ENCODE measurements at regions not wholly inside any gene's neighbourhood (a gene's known extent, or its start where the extent isn't known, plus 50 kb on each side); places are given as distances from the start of the nearest gene placed in this dataset.

- Histone ChIP-seq H3K4me2 (ENCODE audit: low read length) (no peak overlapping the region), H3K27me3 (ENCODE audit: control insufficient read depth, low read length) (no peaks in the 10 kb centered on the region), H4K20me1 (ENCODE audit: control insufficient read depth, insufficient read depth, low read depth, low read length) (no peaks in the 10 kb centered on the region), H3K4me3 (ENCODE audit: low read length) (no peak overlapping the region), H3K4me1 (ENCODE audit: control insufficient read depth, low read length) (peaks cover 11% of the 10 kb centered on the region), H3K9me2 (replicated peaks; ENCODE audit: control insufficient read depth, low read length) (no peaks in the 10 kb centered on the region), H3K9me3 (ENCODE audit: control insufficient read depth, insufficient read depth, low read length) (no peaks in the 10 kb centered on the region), H3K79me2 (ENCODE audit: control insufficient read depth, low read length) (no peaks in the 10 kb centered on the region), H3K36me3 (ENCODE audit: control insufficient read depth, low read length) (no peaks in the 10 kb centered on the region), H3K27ac (ENCODE audit: low read depth, low read length) (no peak overlapping the region), H3F3A (ENCODE audit: control insufficient read depth, insufficient read depth) (no peaks in the 10 kb centered on the region)
- TF ChIP-seq EZH2phosphoT487 (IDR thresholded peaks at IDR 0.05; ENCODE audit: borderline replicate concordance, low read length) (no peak), CTCF (IDR thresholded peaks at IDR 0.05; ENCODE audit: low read depth, low read length, poor library complexity, severe bottlenecking) (no peak)
These were observed 163.3 kb upstream of the MBNL1 start for GRCh38 chr3:152105446-152105845.

GRCh38 chr3:152109038-152109437 is 159.7 kb upstream of the MBNL1 start:
- Histone ChIP-seq H3K9me2 (replicated peaks; ENCODE audit: control insufficient read depth, low read length) (no peaks in the 10 kb centered on the region), H3K4me1 (ENCODE audit: control insufficient read depth, low read length) (peaks cover 11% of the 10 kb centered on the region), H3K4me2 (ENCODE audit: low read length) (no peak overlapping the region), H3K27me3 (ENCODE audit: control insufficient read depth, low read length) (no peaks in the 10 kb centered on the region), H3K4me3 (ENCODE audit: low read length) (no peak overlapping the region), H3F3A (ENCODE audit: control insufficient read depth, insufficient read depth) (no peaks in the 10 kb centered on the region), H3K9me3 (ENCODE audit: control insufficient read depth, insufficient read depth, low read length) (no peaks in the 10 kb centered on the region), H3K36me3 (ENCODE audit: control insufficient read depth, low read length) (no peaks in the 10 kb centered on the region), H4K20me1 (ENCODE audit: control insufficient read depth, insufficient read depth, low read depth, low read length) (no peaks in the 10 kb centered on the region), H3K79me2 (ENCODE audit: control insufficient read depth, low read length) (no peaks in the 10 kb centered on the region), H3K27ac (ENCODE audit: low read depth, low read length) (no peak overlapping the region)
- TF ChIP-seq CTCF (IDR thresholded peaks at IDR 0.05; ENCODE audit: low read depth, low read length, poor library complexity, severe bottlenecking) (no peak), EZH2phosphoT487 (IDR thresholded peaks at IDR 0.05; ENCODE audit: borderline replicate concordance, low read length) (no peak)

GRCh38 chr3:152113413-152113812 is 155.3 kb upstream of the MBNL1 start:
- no peaks in the 10 kb centered on the region for H3K79me2 ChIP-seq (ENCODE audit: control insufficient read depth, low read length)
- no peak overlapping the region for H3K4me3 ChIP-seq (ENCODE audit: low read length)
- no peaks in the 10 kb centered on the region for H3K9me2 ChIP-seq (replicated peaks; ENCODE audit: control insufficient read depth, low read length)
- H3K9me3 ChIP-seq (ENCODE audit: control insufficient read depth, insufficient read depth, low read length), result no peaks in the 10 kb centered on the region
- TF ChIP-seq EZH2phosphoT487 (IDR thresholded peaks at IDR 0.05; ENCODE audit: borderline replicate concordance, low read length) (no peak), CTCF (IDR thresholded peaks at IDR 0.05; ENCODE audit: low read depth, low read length, poor library complexity, severe bottlenecking) (no peak)
- no peaks in the 10 kb centered on the region for H3F3A ChIP-seq (ENCODE audit: control insufficient read depth, insufficient read depth)
- no peak overlapping the region for H3K27ac ChIP-seq (ENCODE audit: low read depth, low read length)
- H4K20me1 ChIP-seq (ENCODE audit: control insufficient read depth, insufficient read depth, low read depth, low read length), result no peaks in the 10 kb centered on the region
- no peak overlapping the region for H3K4me2 ChIP-seq (ENCODE audit: low read length)
- no peaks in the 10 kb centered on the region for H3K4me1 ChIP-seq (ENCODE audit: control insufficient read depth, low read length)
- no peaks in the 10 kb centered on the region for H3K27me3 ChIP-seq (ENCODE audit: control insufficient read depth, low read length)
- H3K36me3 ChIP-seq (ENCODE audit: control insufficient read depth, low read length), result no peaks in the 10 kb centered on the region
